CD4-positive, alpha-beta memory T cell (primary cell): ENCODE measurements at regions not wholly inside any gene's neighbourhood (a gene's known extent, or its start where the extent isn't known, plus 50 kb on each side); places are given as distances from the start of the nearest gene placed in this dataset.

Source experiments
- CTCF ChIA-PET: fragments of 350-600 bp; sonication (Branson Sonifier 250); formaldehyde crosslinking; loops from one replicate; lab custom pipeline; 2021; ENCODE audit warnings: inconsistent platforms; ENCODE audit not compliant: partially characterized antibody; lab: Charles Lee
- POLR2A ChIA-PET: fragments of 350-600 bp; sonication (Branson Sonifier 250); formaldehyde crosslinking; loops from one replicate; lab custom pipeline; 2021; ENCODE audit not compliant: partially characterized antibody; lab: Charles Lee
- DNase-seq, 5 donors: peaks; one replicate each; pipeline versions ENCODE4 v3.0.0 to v3.0.0-alpha.2; 2020 to 2022; ENCODE audit warnings: mixed read lengths in 1 of 5
- H3K27ac ChIP-seq: one replicate; pipeline ENCODE4 v1.7.0; 2013; ENCODE audit warnings: low read depth, low read length
- H3K27me3 ChIP-seq: 2 replicates; pipeline ENCODE4 v1.7.0; 2013; ENCODE audit warnings: mild to moderate bottlenecking, low read length, moderate library complexity; ENCODE audit not compliant: insufficient read depth
- H3K36me3 ChIP-seq: 2 replicates; pipeline ENCODE4 v1.7.0; 2013; ENCODE audit warnings: mild to moderate bottlenecking, low read length, moderate library complexity; ENCODE audit not compliant: insufficient read depth
- H3K4me1 ChIP-seq: 2 replicates; pipeline ENCODE4 v1.7.0; 2013; ENCODE audit warnings: mild to moderate bottlenecking, low read length, moderate library complexity; ENCODE audit not compliant: insufficient read depth
- H3K4me3 ChIP-seq, 2 donors: one replicate each; pipeline ENCODE4 v1.7.0; 2013; ENCODE audit warnings: low read length in 2 of 2, mild to moderate bottlenecking in 1 of 2
- H3K9me3 ChIP-seq, 2 donors: one replicate each; pipeline ENCODE4 v1.7.0; 2013; ENCODE audit warnings: low read length in 2 of 2, control low read depth in 1 of 2; ENCODE audit not compliant: control insufficient read depth in 1 of 2
- H3K27ac Mint-ChIP-seq, 7 donors: one replicate each; pipeline ENCODE4 v1.8.0; 2020 to 2021; ENCODE audit warnings: mixed read lengths in 7 of 7, mild to moderate bottlenecking in 6 of 7, inconsistent platforms in 3 of 7, moderate library complexity in 3 of 7
- H3K27me3 Mint-ChIP-seq, 2 donors: one replicate each; pipeline ENCODE4 v1.8.0; 2020 to 2021; ENCODE audit warnings: mixed read lengths in 2 of 2
- H3K36me3 Mint-ChIP-seq, 2 donors: one replicate each; pipeline ENCODE4 v1.8.0; 2020 to 2021; ENCODE audit warnings: mixed read lengths in 2 of 2, inconsistent platforms in 1 of 2, mild to moderate bottlenecking in 1 of 2
- H3K4me1 Mint-ChIP-seq, 4 donors: one replicate each; pipeline ENCODE4 v1.8.0; 2020 to 2021; ENCODE audit warnings: mixed read lengths in 4 of 4, mild to moderate bottlenecking in 1 of 4
- H3K4me3 Mint-ChIP-seq, 8 donors: one replicate each; pipeline ENCODE4 v1.8.0; 2020 to 2021; ENCODE audit warnings: mixed read lengths in 8 of 8, mild to moderate bottlenecking in 7 of 8, moderate library complexity in 6 of 8, inconsistent platforms in 3 of 8
- H3K9me3 Mint-ChIP-seq, 8 donors: one replicate each; pipeline ENCODE4 v1.8.0; 2020 to 2021; ENCODE audit warnings: mixed read lengths in 8 of 8, mild to moderate bottlenecking in 5 of 8, inconsistent platforms in 3 of 8, moderate library complexity in 1 of 8
- intact Hi-C: fragments of 100-400 bp; cut with micrococcal nuclease; formaldehyde crosslinking; loops from one replicate; pipeline ENCODE4 v1.15.1; 2023

DNA sequence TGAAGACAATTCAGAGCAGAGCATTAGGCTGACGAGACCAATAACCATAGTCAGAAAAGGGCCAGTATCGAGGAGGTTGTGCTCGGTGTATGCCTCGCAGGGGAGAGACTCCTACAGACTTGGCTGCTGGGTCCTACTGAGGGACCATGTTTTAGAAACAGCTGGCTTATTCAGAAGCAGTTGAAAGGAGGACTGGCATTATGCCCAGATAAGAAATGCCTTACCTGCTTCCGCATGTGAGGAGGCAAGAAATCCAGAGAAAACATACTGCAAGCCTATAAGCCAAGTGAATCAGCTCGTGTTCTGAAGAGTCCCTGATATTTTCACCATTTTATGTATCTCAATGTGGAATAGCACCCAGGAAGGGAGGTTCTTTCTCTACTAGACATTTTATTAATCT lies 434.7 kb downstream of the GRB14 start:
- no peak for DNase-seq
- Histone ChIP-seq H3K4me3 (no peak overlapping the region), H3K27ac (no peak overlapping the region), H3K27me3 (no peaks in the 10 kb centered on the region), H3K9me3 (no peaks in the 10 kb centered on the region), H3K36me3 (no peaks in the 10 kb centered on the region), H3K4me1 (no peaks in the 10 kb centered on the region)
- H3K27me3 Mint-ChIP-seq = no peaks in the 10 kb centered on the region
- no peak overlapping the region for H3K27ac Mint-ChIP-seq
- H3K9me3 Mint-ChIP-seq = peaks cover 2 to 27% (median 11%) of the 10 kb centered on the region in 8 donors
- intact Hi-C loops = no loop called here
- no peaks in the 10 kb centered on the region for H3K36me3 Mint-ChIP-seq
- ChIA-PET CTCF (no interaction called here), POLR2A (no interaction called here)
- no peak overlapping the region for H3K4me3 Mint-ChIP-seq
- no peaks in the 10 kb centered on the region for H3K4me1 Mint-ChIP-seq

- no peak overlapping the region for H3K4me3 ChIP-seq
- H3K4me1 Mint-ChIP-seq = no peaks in the 10 kb centered on the region
- intact Hi-C loops = no loop called here
Measured at GRCh38 chr2:164182116-164182627, 439.1 kb downstream of the GRB14 start.

DNA sequence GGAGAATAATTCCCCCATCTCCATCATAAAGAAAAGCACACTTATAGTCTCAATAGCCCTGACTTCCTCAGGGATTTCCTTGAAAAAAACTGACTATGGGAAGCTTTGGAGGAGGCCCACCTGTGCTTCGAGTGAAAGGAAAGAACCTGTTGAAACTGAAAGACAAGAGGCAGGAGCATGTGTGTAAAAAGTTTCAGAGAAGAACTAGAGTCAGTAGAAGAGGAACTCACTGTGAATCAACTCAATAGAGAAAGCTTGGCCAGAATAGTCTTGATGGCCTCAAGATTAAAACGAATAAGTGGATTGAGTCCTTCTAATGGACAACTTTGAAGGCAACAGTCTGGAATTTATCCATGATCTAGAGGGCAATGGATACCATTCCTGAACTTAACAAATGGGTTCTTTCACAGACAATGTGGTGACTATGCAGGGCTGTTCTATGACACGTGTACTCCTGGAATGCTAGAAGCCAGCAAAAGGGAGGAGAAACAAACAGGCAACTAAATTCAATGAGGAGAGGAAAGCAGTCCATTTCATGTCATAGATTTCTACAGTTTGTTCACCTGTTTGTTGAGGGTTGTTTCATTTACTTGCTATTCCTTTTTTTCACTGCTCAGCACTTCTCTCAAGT lies 442.3 kb downstream of the GRB14 start:
- DNase-seq = no peak
- H3K4me1 ChIP-seq = no peaks in the 10 kb centered on the region
- H3K27me3 ChIP-seq = no peaks in the 10 kb centered on the region
- ChIA-PET POLR2A (no interaction called here), CTCF (no interaction called here)
- Mint-ChIP-seq H3K27me3 (no peaks in the 10 kb centered on the region), H3K36me3 (no peaks in the 10 kb centered on the region), H3K27ac (peak overlapping the region in 1 of 7 donors; percentile 55), H3K4me3 (no peak overlapping the region), H3K4me1 (no peaks in the 10 kb centered on the region), H3K9me3 (peaks cover 4 to 36% (median 9%) of the 10 kb centered on the region in 8 donors)
- no peak overlapping the region for H3K27ac ChIP-seq
- no peaks in the 10 kb centered on the region for H3K36me3 ChIP-seq
- intact Hi-C loops = no loop called here
- H3K4me3 ChIP-seq = no peak overlapping the region
- H3K9me3 ChIP-seq = no peaks in the 10 kb centered on the region

More at GRCh38 chr2:164182116-164182627, 439.1 kb downstream of the GRB14 start:
- CTCF ChIA-PET = no interaction called here
- Mint-ChIP-seq H3K27me3 (no peaks in the 10 kb centered on the region), H3K4me3 (no peak overlapping the region), H3K36me3 (no peaks in the 10 kb centered on the region), H3K27ac (no peak overlapping the region), H3K9me3 (peaks cover 3 to 25% (median 6%) of the 10 kb centered on the region in 8 donors)
- DNase-seq = no peak
- Histone ChIP-seq H3K27ac (no peak overlapping the region), H3K9me3 (no peaks in the 10 kb centered on the region), H3K4me1 (no peaks in the 10 kb centered on the region), H3K36me3 (no peaks in the 10 kb centered on the region), H3K27me3 (no peaks in the 10 kb centered on the region)
- POLR2A ChIA-PET = no interaction called here

GRCh38 chr2:164164602-164165001 lies 428.8 kb upstream of the FIGN start:
- no peaks in the 10 kb centered on the region for H3K27me3 Mint-ChIP-seq

DNA sequence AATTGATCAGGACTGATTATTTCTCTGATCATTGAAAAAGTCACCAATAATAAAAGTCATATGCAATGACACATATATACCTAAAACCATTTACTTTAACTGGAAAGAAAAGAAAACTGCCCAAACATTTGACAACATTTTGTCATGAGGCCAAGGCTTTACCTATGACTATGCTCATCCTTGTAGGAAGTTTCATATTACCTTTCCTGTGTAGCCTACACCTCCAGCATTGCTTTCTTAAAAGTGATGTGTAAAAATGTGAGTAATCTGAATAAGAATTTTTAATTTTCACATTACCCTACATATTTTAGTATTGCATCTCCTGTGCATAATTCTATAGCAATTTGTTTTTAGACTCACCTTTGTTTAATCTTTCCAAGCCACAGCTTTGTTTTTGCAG lies 419.8 kb upstream of the FIGN start:
- H3K27ac Mint-ChIP-seq = no peak overlapping the region
- no peaks in the 10 kb centered on the region for H3K36me3 Mint-ChIP-seq
- H3K4me3 ChIP-seq = no peak overlapping the region
- H3K4me1 Mint-ChIP-seq = no peaks in the 10 kb centered on the region
- no peaks in the 10 kb centered on the region for H3K27me3 Mint-ChIP-seq
- POLR2A ChIA-PET = no interaction called here
- no peaks in the 10 kb centered on the region for H3K27me3 ChIP-seq
- H3K9me3 ChIP-seq = no peaks in the 10 kb centered on the region
- H3K36me3 ChIP-seq = no peaks in the 10 kb centered on the region
- no peak overlapping the region for H3K27ac ChIP-seq
- CTCF ChIA-PET = no interaction called here
- intact Hi-C loops = no loop called here
- DNase-seq = no peak
- peaks cover 0 to 4% (median 1%) of the 10 kb centered on the region in 8 donors for H3K9me3 Mint-ChIP-seq
- no peaks in the 10 kb centered on the region for H3K4me1 ChIP-seq
- H3K4me3 Mint-ChIP-seq = no peak overlapping the region

More at GRCh38 chr2:164164602-164165001, 428.8 kb upstream of the FIGN start:
- Mint-ChIP-seq H3K27ac (no peak overlapping the region), H3K36me3 (no peaks in the 10 kb centered on the region), H3K4me1 (no peaks in the 10 kb centered on the region), H3K4me3 (no peak overlapping the region), H3K9me3 (peaks cover 0 to 17% (median 7%) of the 10 kb centered on the region in 8 donors)
- intact Hi-C loops = no loop called here
- H3K27ac ChIP-seq = no peak overlapping the region
- no peak for DNase-seq
- ChIA-PET POLR2A (interaction anchor here (0.6 kb wide), 1 partner anchor 10 kb away, joined by 3 read pairs; no protein-coding TSS in a partner anchor), CTCF (no interaction called here)
- no peak overlapping the region for H3K4me3 ChIP-seq
- H3K27me3 ChIP-seq = no peaks in the 10 kb centered on the region
- no peaks in the 10 kb centered on the region for H3K9me3 ChIP-seq
- no peaks in the 10 kb centered on the region for H3K36me3 ChIP-seq
- H3K4me1 ChIP-seq = no peaks in the 10 kb centered on the region

DNA sequence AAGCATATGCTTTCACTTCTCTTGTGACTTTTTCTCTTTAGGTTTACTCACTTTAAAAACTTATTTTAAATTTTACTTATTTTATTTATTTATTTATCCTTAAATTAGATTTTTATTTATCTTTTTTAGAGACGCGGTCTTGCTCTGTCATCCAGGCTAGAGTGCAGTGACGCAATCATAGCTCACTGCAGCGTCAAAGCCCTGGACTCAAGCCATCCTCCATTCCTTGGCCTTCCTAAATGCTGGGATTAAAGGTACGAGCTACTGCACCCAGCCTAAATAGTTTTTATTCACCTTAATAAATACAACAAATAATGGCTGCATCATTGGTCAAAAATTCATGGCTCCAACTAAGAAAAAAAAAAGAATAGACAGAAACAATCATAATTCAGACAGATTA lies 415.7 kb upstream of the FIGN start:
- no peaks in the 10 kb centered on the region for H3K27me3 ChIP-seq
- ChIA-PET CTCF (no interaction called here), POLR2A (no interaction called here)
- Mint-ChIP-seq H3K4me1 (no peaks in the 10 kb centered on the region), H3K36me3 (no peaks in the 10 kb centered on the region), H3K27me3 (no peaks in the 10 kb centered on the region), H3K27ac (no peak overlapping the region), H3K4me3 (no peak overlapping the region), H3K9me3 (peaks cover 0 to 9% (median 0%) of the 10 kb centered on the region in 8 donors)
- DNase-seq = no peak
- H3K9me3 ChIP-seq = no peaks in the 10 kb centered on the region
- no peaks in the 10 kb centered on the region for H3K36me3 ChIP-seq
- no peak overlapping the region for H3K4me3 ChIP-seq
- intact Hi-C loops = no loop called here
- no peak overlapping the region for H3K27ac ChIP-seq
- H3K4me1 ChIP-seq = no peaks in the 10 kb centered on the region

GRCh38 chr2:164150604-164151003 lies 414.8 kb upstream of the FIGN start:
- Mint-ChIP-seq H3K4me3 (no peak overlapping the region), H3K27me3 (no peaks in the 10 kb centered on the region), H3K27ac (no peak overlapping the region), H3K36me3 (no peaks in the 10 kb centered on the region), H3K9me3 (peaks cover 0 to 9% (median 1%) of the 10 kb centered on the region in 8 donors), H3K4me1 (no peaks in the 10 kb centered on the region)
- ChIA-PET CTCF (no interaction called here), POLR2A (no interaction called here)
- H3K27ac ChIP-seq = no peak overlapping the region
- no peaks in the 10 kb centered on the region for H3K9me3 ChIP-seq
- no peak overlapping the region for H3K4me3 ChIP-seq
- no peaks in the 10 kb centered on the region for H3K27me3 ChIP-seq
- intact Hi-C loops = no loop called here
- no peaks in the 10 kb centered on the region for H3K36me3 ChIP-seq
- no peaks in the 10 kb centered on the region for H3K4me1 ChIP-seq
- no peak for DNase-seq
